Cardiac fibroblast (primary cell): ENCODE measurements at regions not wholly inside any gene's neighbourhood (a gene's known extent, or its start where the extent isn't known, plus 50 kb on each side); places are given as distances from the start of the nearest gene placed in this dataset.

ENCODE experiments used
- DNase-seq, 2 donors: peaks; one replicate each; pipeline versions ENCODE4 v3.0.0 to v3.0.0-alpha.2; 2010; ENCODE audit warnings: low read depth in 2 of 2
- H3K4me3 ChIP-seq, 2 donors: replicated peaks in 1 of 2; 1 replicate in 1 of 2; 2 replicates in 1 of 2; pipeline ENCODE4 v1.5.1; 2011; ENCODE audit warnings: low read depth in 2 of 2, low read length in 2 of 2, mild to moderate bottlenecking in 2 of 2, moderate library complexity in 1 of 2
- CTCF ChIP-seq: IDR thresholded peaks from one replicate; pipeline ENCODE4 v1.5.1; 2011; ENCODE audit warnings: low read depth, mild to moderate bottlenecking, low read length, inconsistent platforms

- DNase-seq, result no peak
- TF ChIP-seq CTCF, result no peak
- H3K4me3 ChIP-seq, result no peak overlapping the region
Measured at GRCh38 chr5:152237531-152237930, 167.5 kb downstream of the NMUR2 start.

- DNase-seq, result no peak
- H3K4me3 ChIP-seq, result no peak overlapping the region
- no peak for TF ChIP-seq CTCF
Measured at GRCh38 chr5:152226191-152226590, 178.9 kb downstream of the NMUR2 start.

- DNase-seq, result no peak
- no peak for TF ChIP-seq CTCF
- H3K4me3 ChIP-seq, result no peak overlapping the region
Measured at GRCh38 chr5:152221721-152222629, 183.1 kb downstream of the NMUR2 start.

GRCh38 chr5:152218694-152219093 is 186.4 kb downstream of the NMUR2 start:
- no peak overlapping the region for H3K4me3 ChIP-seq
- no peak for TF ChIP-seq CTCF
- no peak for DNase-seq

- TF ChIP-seq CTCF, result no peak
- DNase-seq, result no peak
- H3K4me3 ChIP-seq, result no peak overlapping the region
Measured at GRCh38 chr5:152205804-152206203, 199.3 kb downstream of the NMUR2 start.

- H3K4me3 ChIP-seq, result no peak overlapping the region
- no peak for TF ChIP-seq CTCF
- no peak for DNase-seq
Measured at GRCh38 chr5:152202321-152202720, 202.8 kb downstream of the NMUR2 start.
